ENCODE measurements at regions not wholly inside any gene's neighbourhood (a gene's known extent, or its start where the extent isn't known, plus 50 kb on each side); places are given as distances from the start of the nearest gene placed in this dataset.

GRCh38 chr12:89899651-89900050 is 191.0 kb upstream of the ATP2B1 start:
- no peak for DNase-seq (ENCODE audit: low read depth)
- TF ChIP-seq CTCF (conservative IDR thresholded peaks at IDR 0.05; ENCODE audit: control insufficient read depth, insufficient read depth, low read depth, low read length) = no peak
- no peak overlapping the region for H3K4me3 ChIP-seq (ENCODE audit: control insufficient read depth, low read depth, low read length)

- TF ChIP-seq CTCF (conservative IDR thresholded peaks at IDR 0.05; ENCODE audit: control insufficient read depth, insufficient read depth, low read depth, low read length) = no peak
- DNase-seq (ENCODE audit: low read depth) = no peak
- H3K4me3 ChIP-seq (ENCODE audit: control insufficient read depth, low read depth, low read length) = no peak overlapping the region
Observed at GRCh38 chr12:89895591-89895990, 187.0 kb upstream of the ATP2B1 start.

- no peak overlapping the region for H3K4me3 ChIP-seq (ENCODE audit: control insufficient read depth, low read depth, low read length)
- TF ChIP-seq CTCF (conservative IDR thresholded peaks at IDR 0.05; ENCODE audit: control insufficient read depth, insufficient read depth, low read depth, low read length) = no peak
Observed at GRCh38 chr12:89895101-89895500, 186.5 kb upstream of the ATP2B1 start.

GRCh38 chr12:89893972-89894706 is 185.5 kb upstream of the ATP2B1 start:
- no peak overlapping the region for H3K4me3 ChIP-seq (ENCODE audit: control insufficient read depth, low read depth, low read length)
- peak; percentile 29 for DNase-seq (ENCODE audit: low read depth)
- no peak for TF ChIP-seq CTCF (conservative IDR thresholded peaks at IDR 0.05; ENCODE audit: control insufficient read depth, insufficient read depth, low read depth, low read length)

More at GRCh38 chr12:89895101-89895500, 186.5 kb upstream of the ATP2B1 start:
- no peak for DNase-seq (ENCODE audit: low read depth)

- peak; percentile 34 for DNase-seq (ENCODE audit: low read depth)
- TF ChIP-seq CTCF (conservative IDR thresholded peaks at IDR 0.05; ENCODE audit: control insufficient read depth, insufficient read depth, low read depth, low read length) = no peak
- no peak overlapping the region for H3K4me3 ChIP-seq (ENCODE audit: control insufficient read depth, low read depth, low read length)
Observed at GRCh38 chr12:89892436-89892835, 183.8 kb upstream of the ATP2B1 start.

- no peak for DNase-seq (ENCODE audit: low read depth)
- H3K4me3 ChIP-seq (ENCODE audit: control insufficient read depth, low read depth, low read length) = no peak overlapping the region
- TF ChIP-seq CTCF (conservative IDR thresholded peaks at IDR 0.05; ENCODE audit: control insufficient read depth, insufficient read depth, low read depth, low read length) = no peak
Observed at GRCh38 chr12:89891933-89892332, 183.3 kb upstream of the ATP2B1 start.

Measured in fibroblast of mammary gland (primary cell).